IMR-90 (cell line): ENCODE measurements at regions not wholly inside any gene's neighbourhood (a gene's known extent, or its start where the extent isn't known, plus 50 kb on each side); places are given as distances from the start of the nearest gene placed in this dataset.

Source experiments
- ATAC-seq: fragments of 200-7000 bp; cut with Tn5 transposase; 2 replicates; pipeline ENCODE4 v1.9.1; 2020; ENCODE audit warnings: low read depth, mild to moderate bottlenecking, moderate library complexity
- BruUV-seq: library from RNA; stranded (reverse); fragments of 400-500 nt; replicated peaks from 2 replicates; lab custom pipeline; 2021; lab: Mats Ljungman, UMichigan
- CTCF ChIA-PET: fragments of 300-600 bp; formaldehyde crosslinking; extraction: SDS; loops from one replicate; lab custom pipeline; 2021; ENCODE audit warnings: antibody characterized with exemption; lab: Yijun Ruan, JAX
- POLR2A ChIA-PET: fragments of 300-600 bp; sonication (Branson Sonifier 250); formaldehyde crosslinking; loops from one replicate; lab custom pipeline; 2022; ENCODE audit warnings: antibody characterized with exemption; ENCODE audit not compliant: unreplicated experiment; lab: Charles Lee
- DNase-seq: peaks from one replicate; pipeline ENCODE4 v3.0.0; 2013
- H2AFZ ChIP-seq: replicated peaks from 2 replicates; pipeline ENCODE3; 2013; ENCODE audit warnings: low read length, mild to moderate bottlenecking; ENCODE audit not compliant: poor library complexity
- H2AK5ac ChIP-seq: 2 replicates; pipeline ENCODE4 v1.6.1; 2013; ENCODE audit warnings: low read depth, low read length, inconsistent platforms
- H2AK9ac ChIP-seq: replicated peaks from 2 replicates; pipeline ENCODE3; 2013; ENCODE audit warnings: mild to moderate bottlenecking, low read depth, low read length, moderate library complexity; ENCODE audit not compliant: poor library complexity
- H2BK120ac ChIP-seq: 2 replicates; pipeline ENCODE4 v1.6.1; 2013; ENCODE audit warnings: low read depth, low read length, inconsistent platforms
- H2BK15ac ChIP-seq: 3 replicates; pipeline ENCODE4 v1.6.1; 2013; ENCODE audit warnings: low read depth, low read length, inconsistent platforms
- H2BK20ac ChIP-seq: 2 replicates; pipeline ENCODE4 v1.6.1; 2013; ENCODE audit warnings: low read depth, mild to moderate bottlenecking, inconsistent platforms, low read length, moderate library complexity
- H2BK5ac ChIP-seq: 2 replicates; pipeline ENCODE4 v1.6.1; 2013; ENCODE audit warnings: mild to moderate bottlenecking, low read depth, low read length, inconsistent platforms; ENCODE audit not compliant: poor library complexity, severe bottlenecking
- H3K14ac ChIP-seq: replicated peaks from 2 replicates; pipeline ENCODE4 v1.6.1; 2013; ENCODE audit warnings: low read depth, low read length, inconsistent platforms
- H3K18ac ChIP-seq: 2 replicates; pipeline ENCODE4 v1.6.1; 2013; ENCODE audit warnings: low read depth, low read length, control low read depth
- H3K23ac ChIP-seq: 2 replicates; pipeline ENCODE4 v1.6.1; 2013; ENCODE audit warnings: low read depth, low read length, inconsistent platforms
- H3K27ac ChIP-seq: 2 replicates; pipeline ENCODE4 v1.5.1; 2013; ENCODE audit warnings: mild to moderate bottlenecking, control low read depth, low read length; ENCODE audit not compliant: insufficient read depth
- H3K27me3 ChIP-seq: 2 replicates; pipeline ENCODE4 v1.6.1; 2013; ENCODE audit warnings: low read length; ENCODE audit not compliant: control insufficient read depth, insufficient read depth
- H3K36me3 ChIP-seq: 2 replicates; pipeline ENCODE4 v1.6.1; 2013; ENCODE audit warnings: low read length, mixed read lengths; ENCODE audit not compliant: control insufficient read depth, insufficient read depth
- H3K4ac ChIP-seq: 2 replicates; pipeline ENCODE4 v1.6.1; 2013; ENCODE audit warnings: low read depth, low read length, inconsistent platforms
- H3K4me1 ChIP-seq: 2 replicates; pipeline ENCODE4 v1.6.1; 2013; ENCODE audit warnings: low read length, mixed read lengths; ENCODE audit not compliant: control insufficient read depth, insufficient read depth
- H3K4me2 ChIP-seq: 2 replicates; pipeline ENCODE4 v1.6.1; 2013; ENCODE audit warnings: low read depth, mild to moderate bottlenecking, control low read depth, low read length, moderate library complexity
- H3K4me3 ChIP-seq: 2 replicates; pipeline ENCODE4 v1.5.1; 2013; ENCODE audit warnings: low read depth, mild to moderate bottlenecking, control low read depth, low read length, moderate library complexity; ENCODE audit not compliant: insufficient read depth
- H3K56ac ChIP-seq: 2 replicates; pipeline ENCODE4 v1.6.1; 2013; ENCODE audit warnings: low read length, inconsistent platforms; ENCODE audit not compliant: insufficient read depth; ENCODE audit errors: extremely low read depth
- H3K79me1 ChIP-seq, 2 experiments: 2 replicates each; pipeline ENCODE4 v1.6.1; 2013; ENCODE audit warnings: low read length in 2 of 2, inconsistent platforms in 1 of 2, low read depth in 1 of 2
- H3K9ac ChIP-seq: 2 replicates; pipeline ENCODE4 v1.6.1; 2013; ENCODE audit warnings: low read depth, low read length, control low read depth
- H3K9me1 ChIP-seq: 2 replicates; pipeline ENCODE4 v1.6.1; 2013; ENCODE audit warnings: low read length, inconsistent platforms; ENCODE audit not compliant: insufficient read depth
- H3K9me3 ChIP-seq: 2 replicates; pipeline ENCODE4 v1.6.1; 2013; ENCODE audit warnings: low read length; ENCODE audit not compliant: control insufficient read depth, insufficient read depth
- H4K20me1 ChIP-seq: 2 replicates; pipeline ENCODE4 v1.6.1; 2013; ENCODE audit warnings: low read length, inconsistent platforms; ENCODE audit not compliant: insufficient read depth
- H4K5ac ChIP-seq: 2 replicates; pipeline ENCODE4 v1.6.1; 2013; ENCODE audit warnings: mild to moderate bottlenecking, low read depth, low read length, control low read depth
- H4K8ac ChIP-seq, 2 experiments: 2 replicates each; pipeline ENCODE4 v1.6.1; 2013; ENCODE audit warnings: low read depth in 2 of 2, low read length in 2 of 2, control low read depth in 1 of 2, inconsistent platforms in 1 of 2
- H4K91ac ChIP-seq: 2 replicates; pipeline ENCODE4 v1.6.1; 2013; ENCODE audit warnings: low read depth, low read length, inconsistent platforms; ENCODE audit not compliant: insufficient read depth
- BHLHE40 ChIP-seq: fragments of 150-350 bp; IDR thresholded peaks from 2 replicates; pipeline ENCODE4 v1.6.1; 2016; ENCODE audit warnings: mild to moderate bottlenecking, low read depth, low read length
- CHD1 ChIP-seq: IDR thresholded peaks from 2 replicates; pipeline ENCODE4 v1.6.1; 2012; ENCODE audit warnings: low read depth, low read length, improper control_type of control experiment
- FOS ChIP-seq: fragments of 150-350 bp; IDR thresholded peaks from 2 replicates; pipeline ENCODE4 v1.6.1; 2016; ENCODE audit warnings: low read depth, low read length
- MAFK ChIP-seq: IDR thresholded peaks from 2 replicates; pipeline ENCODE4 v1.6.1; 2012; ENCODE audit warnings: low read depth, low read length, improper control_type of control experiment
- MXI1 ChIP-seq: IDR thresholded peaks from 2 replicates; pipeline ENCODE4 v1.6.1; 2012; ENCODE audit warnings: low read depth, mild to moderate bottlenecking, low read length, moderate library complexity, borderline replicate concordance
- NFE2L2 ChIP-seq: fragments of 150-350 bp; IDR thresholded peaks from 2 replicates; pipeline ENCODE4 v1.6.1; 2016; ENCODE audit warnings: low read depth, mild to moderate bottlenecking, low read length
- POLR2A ChIP-seq: IDR thresholded peaks from 2 replicates; pipeline ENCODE4 v1.6.1; 2012; ENCODE audit warnings: mild to moderate bottlenecking, low read depth, low read length
- RAD21 ChIP-seq: IDR thresholded peaks from 2 replicates; pipeline ENCODE4 v1.6.1; 2012; ENCODE audit warnings: low read length, improper control_type of control experiment
- RCOR1 ChIP-seq: IDR thresholded peaks from 2 replicates; pipeline ENCODE4 v1.6.1; 2012; ENCODE audit warnings: mild to moderate bottlenecking, low read length, improper control_type of control experiment; ENCODE audit not compliant: insufficient replicate concordance
- RFX5 ChIP-seq: IDR thresholded peaks from 2 replicates; pipeline ENCODE4 v1.8.0; 2012; ENCODE audit warnings: low read depth, mild to moderate bottlenecking, low read length, moderate library complexity
- SMC3 ChIP-seq: fragments of 150-350 bp; IDR thresholded peaks from 2 replicates; pipeline ENCODE4 v1.6.1; 2016; ENCODE audit warnings: low read depth, mild to moderate bottlenecking, antibody characterized with exemption, low read length, moderate library complexity
- WGBS, 2 experiments: methylation state at CpG; one replicate each; pipeline versions ENCODE4 v1.1.5 to v1.1.7; 2013; ENCODE audit warnings: missing lambda C conversion rate in 2 of 2; ENCODE audit not compliant: insufficient read length in 1 of 2; ENCODE audit errors: extremely low coverage in 2 of 2; 5-methylcytosine and 5-hydroxymethylcytosine counted together
- dilution Hi-C: fragments of 300-500 bp; cut with HindIII; formaldehyde crosslinking; loops from one replicate; pipeline ENCODE4 v1.14.3; 2018; ENCODE audit warnings: low sequenced_read_pairs; ENCODE audit not compliant: unreplicated experiment
- in situ Hi-C: fragments of 300-500 bp; cut with MboI; formaldehyde crosslinking; loops from 3 replicates; pipeline ENCODE4 v1.14.3; 2019; ENCODE audit warnings: low sequenced_read_pairs, inconsistent platforms, mixed read lengths
- intact Hi-C: fragments of 100-400 bp; cut with micrococcal nuclease; formaldehyde crosslinking; loops from 2 replicates; pipeline ENCODE4 v1.10.0; 2022
- TF ChIP-seq, protein P1 (sequence below): fragments of 150-350 bp; IDR thresholded peaks from 2 replicates; pipeline ENCODE4 v1.6.1; 2016; ENCODE audit warnings: low read depth, mild to moderate bottlenecking, low read length, moderate library complexity, borderline replicate concordance

DNA sequence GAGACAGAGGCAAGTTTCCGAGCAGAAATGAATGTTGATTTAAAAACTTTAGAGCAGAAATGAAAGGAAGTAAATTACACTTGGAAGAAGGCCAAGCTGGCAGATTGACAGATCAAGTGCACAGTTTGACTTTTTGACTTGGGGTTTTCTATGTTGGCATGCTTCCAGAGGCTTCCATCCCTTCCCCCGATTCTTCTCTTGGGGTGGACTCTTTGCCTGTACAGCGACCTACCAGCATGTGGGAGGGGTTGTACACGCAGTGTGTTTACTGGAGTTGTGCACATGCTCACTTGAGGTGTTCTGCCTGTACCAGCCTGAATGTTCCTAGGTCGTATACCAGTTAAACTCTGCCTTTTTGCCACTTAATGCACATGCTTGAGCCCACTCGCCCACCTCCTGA lies 701.5 kb upstream of the GBE1 start:
- no peak overlapping the region for H2AK9ac ChIP-seq
- H3K4me3 ChIP-seq = no peak overlapping the region
- no peaks in the 10 kb centered on the region for H4K20me1 ChIP-seq
- in situ Hi-C loops = no loop called here
- no peaks in the 10 kb centered on the region for H3K9me1 ChIP-seq
- dilution Hi-C loops = no loop called here
- no peak overlapping the region for H3K56ac ChIP-seq
- H3K14ac ChIP-seq = no peak overlapping the region
- no peaks in the 10 kb centered on the region for H3K36me3 ChIP-seq
- intact Hi-C loops = no loop called here
- no peak overlapping the region for H3K18ac ChIP-seq
- H3K9ac ChIP-seq = no peak overlapping the region
- no peak overlapping the region for H2BK120ac ChIP-seq
- ATAC-seq = no peak
- H3K4me1 ChIP-seq = no peaks in the 10 kb centered on the region
- no peak overlapping the region for H3K27ac ChIP-seq
- no peak overlapping the region for H2AK5ac ChIP-seq
- H4K8ac ChIP-seq = no peak overlapping the region
- no peaks in the 10 kb centered on the region for H3K27me3 ChIP-seq
- no peak overlapping the region for H3K4ac ChIP-seq
- H2AFZ ChIP-seq = no peak overlapping the region
- H3K23ac ChIP-seq = no peak overlapping the region
- H2BK15ac ChIP-seq = no peak overlapping the region
- H3K4me2 ChIP-seq = no peak overlapping the region
- BruUV-seq = no TSS peak
- no peak overlapping the region for H2BK20ac ChIP-seq
- no peak overlapping the region for H4K91ac ChIP-seq
- TF ChIP-seq RAD21 = no peak
- no peak for TF ChIP-seq FOS
- no peak for TF ChIP-seq MXI1
- no peak for TF ChIP-seq POLR2A
- TF ChIP-seq NFE2L2 = no peak
- no peak for TF ChIP-seq RFX5
- TF ChIP-seq SMC3 = no peak
- TF ChIP-seq MAFK = no peak
- TF ChIP-seq, protein P1, sequence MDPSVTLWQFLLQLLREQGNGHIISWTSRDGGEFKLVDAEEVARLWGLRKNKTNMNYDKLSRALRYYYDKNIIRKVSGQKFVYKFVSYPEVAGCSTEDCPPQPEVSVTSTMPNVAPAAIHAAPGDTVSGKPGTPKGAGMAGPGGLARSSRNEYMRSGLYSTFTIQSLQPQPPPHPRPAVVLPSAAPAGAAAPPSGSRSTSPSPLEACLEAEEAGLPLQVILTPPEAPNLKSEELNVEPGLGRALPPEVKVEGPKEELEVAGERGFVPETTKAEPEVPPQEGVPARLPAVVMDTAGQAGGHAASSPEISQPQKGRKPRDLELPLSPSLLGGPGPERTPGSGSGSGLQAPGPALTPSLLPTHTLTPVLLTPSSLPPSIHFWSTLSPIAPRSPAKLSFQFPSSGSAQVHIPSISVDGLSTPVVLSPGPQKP = no peak
- no peak for TF ChIP-seq RCOR1
- no peak for TF ChIP-seq CHD1
- TF ChIP-seq BHLHE40 = no peak
- no peak for DNase-seq
- H4K5ac ChIP-seq = no peak overlapping the region
- ChIA-PET POLR2A (no interaction called here), CTCF (no interaction called here)
- H3K9me3 ChIP-seq = peaks cover 3% of the 10 kb centered on the region; the same call in 1 of the 2 replicates
- no peaks in the 10 kb centered on the region for H3K79me1 ChIP-seq
- no CpG with 5 or more reads among the region's 6 CpGs for WGBS, 2 experiments
- H2BK5ac ChIP-seq = no peak overlapping the region
